ENCODE measurements at regions not wholly inside any gene's neighbourhood (a gene's known extent, or its start where the extent isn't known, plus 50 kb on each side); places are given as distances from the start of the nearest gene placed in this dataset.

DNA sequence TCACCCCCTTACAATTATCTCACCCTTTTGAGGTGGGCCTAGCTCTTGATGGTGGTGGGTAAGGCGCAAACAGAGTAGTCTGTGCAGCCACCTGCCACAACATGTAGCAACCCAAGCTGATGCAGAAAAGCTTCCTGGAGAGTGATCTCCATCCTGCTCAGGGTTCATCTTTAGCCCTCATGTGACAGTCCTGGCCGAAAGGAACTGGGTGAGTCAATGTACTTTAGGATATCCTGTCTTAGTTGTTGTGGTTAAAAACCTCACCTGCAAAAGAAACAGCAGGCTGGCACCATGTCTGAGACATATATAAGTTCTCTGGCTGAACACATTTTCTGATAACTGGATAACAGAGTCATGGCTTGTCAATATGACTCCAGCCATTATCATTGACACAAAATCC lies 183.5 kb upstream of the CPHXL start:
- in situ Hi-C loops (cut with MboI; ENCODE audit: low pct_ligation_motif_present in 1 of 4, low pct_unique_long_range_greater_than_20kb in 1 of 4, low sequenced_read_pairs in 3 of 4): no loop called here
- no peak for DNase-seq
- H3K36me3 ChIP-seq: no peaks in the 10 kb centered on the region
- no peaks in the 10 kb centered on the region for H3K9me3 ChIP-seq
- no peak overlapping the region for H3K27ac ChIP-seq
- intact Hi-C loops (cut with DNase I; ENCODE audit: low total_unique reads): no loop called here
- H3K27me3 ChIP-seq: no peaks in the 10 kb centered on the region
- H3K4me1 ChIP-seq: no peaks in the 10 kb centered on the region
- H3K4me3 ChIP-seq: no peak overlapping the region
- no peak for TF ChIP-seq POLR2A (IDR thresholded peaks at IDR 0.05)
- no peak for TF ChIP-seq POLR2AphosphoS5 (IDR thresholded peaks at IDR 0.05)
- no peak for TF ChIP-seq EP300 (IDR thresholded peaks at IDR 0.05; ENCODE audit: low read depth)
- 62 to 83% methylated on average over 1 to 2 of the region's 2 CpGs for WGBS, 2 donors (ENCODE audit: low coverage in 1 of 2)

GRCh38 chr16:75911896-75912295 lies 185.6 kb upstream of the CPHXL start:
- no peak overlapping the region for H3K27ac ChIP-seq
- whole genome bisulfite sequencing, 2 donors (ENCODE audit: low coverage in 1 of 2): 62 to 86% methylated on average over 3 of the region's 3 CpGs
- in situ Hi-C loops (cut with MboI; ENCODE audit: low pct_ligation_motif_present in 1 of 4, low pct_unique_long_range_greater_than_20kb in 1 of 4, low sequenced_read_pairs in 3 of 4): no loop called here

DNA sequence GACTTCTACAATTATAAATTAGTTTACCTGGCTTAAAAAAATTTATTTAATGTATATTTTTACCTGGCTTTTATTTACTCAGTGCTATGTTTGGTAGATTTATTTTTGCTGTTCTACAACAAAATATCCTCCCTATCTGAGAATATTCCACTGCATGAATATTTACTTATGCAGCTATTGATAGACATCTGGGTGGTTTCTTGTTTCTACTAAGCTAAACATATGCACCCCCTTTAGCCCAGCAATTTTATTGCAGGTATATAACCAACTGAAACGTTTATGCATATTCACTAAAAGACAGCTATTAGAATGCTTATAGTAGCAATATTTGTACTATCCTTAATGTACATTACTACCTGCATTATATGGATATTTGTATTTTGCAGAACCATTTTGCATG lies 187.7 kb upstream of the CPHXL start:
- 0 to 22% methylated on average over 1 of the region's 1 CpG for WGBS, 2 donors (ENCODE audit: low coverage in 1 of 2)
- H3K4me1 ChIP-seq: no peaks in the 10 kb centered on the region
- no peak for DNase-seq
- no peak overlapping the region for H3K27ac ChIP-seq
- no peaks in the 10 kb centered on the region for H3K27me3 ChIP-seq
- no peaks in the 10 kb centered on the region for H3K9me3 ChIP-seq
- H3K4me3 ChIP-seq: no peak overlapping the region
- in situ Hi-C loops (cut with MboI; ENCODE audit: low pct_ligation_motif_present in 1 of 4, low pct_unique_long_range_greater_than_20kb in 1 of 4, low sequenced_read_pairs in 3 of 4) (no loop called here), intact Hi-C loops (cut with DNase I; ENCODE audit: low total_unique reads) (no loop called here)
- TF ChIP-seq EP300 (IDR thresholded peaks at IDR 0.05; ENCODE audit: low read depth): no peak
- TF ChIP-seq CTCF (IDR thresholded peaks at IDR 0.05): no peak
- TF ChIP-seq POLR2A (IDR thresholded peaks at IDR 0.05): no peak
- no peak for TF ChIP-seq POLR2AphosphoS5 (IDR thresholded peaks at IDR 0.05)
- H3K36me3 ChIP-seq: no peaks in the 10 kb centered on the region

More at GRCh38 chr16:75911896-75912295, 185.6 kb upstream of the CPHXL start:
- H3K4me3 ChIP-seq: no peak overlapping the region
- no peak for DNase-seq
- H3K36me3 ChIP-seq: no peaks in the 10 kb centered on the region
- intact Hi-C loops (cut with DNase I; ENCODE audit: low total_unique reads): no loop called here
- no peaks in the 10 kb centered on the region for H3K9me3 ChIP-seq
- TF ChIP-seq EP300 (IDR thresholded peaks at IDR 0.05; ENCODE audit: low read depth) (no peak), CTCF (IDR thresholded peaks at IDR 0.05) (no peak), POLR2A (IDR thresholded peaks at IDR 0.05) (no peak), POLR2AphosphoS5 (IDR thresholded peaks at IDR 0.05) (no peak)
- H3K27me3 ChIP-seq: no peaks in the 10 kb centered on the region
- H3K4me1 ChIP-seq: no peaks in the 10 kb centered on the region

- DNase-seq: no peak
- H3K36me3 ChIP-seq: no peaks in the 10 kb centered on the region
- no peak overlapping the region for H3K27ac ChIP-seq
- WGBS, 2 donors (ENCODE audit: low coverage in 1 of 2): 92 to 94% methylated on average over 5 to 6 of the region's 6 CpGs
- H3K4me1 ChIP-seq: no peaks in the 10 kb centered on the region
- intact Hi-C loops (cut with DNase I; ENCODE audit: low total_unique reads): loop anchor here (5.0 kb wide), 1 partner anchor 1704 kb away; no protein-coding TSS in a partner anchor
- no peak overlapping the region for H3K4me3 ChIP-seq
- in situ Hi-C loops (cut with MboI; ENCODE audit: low pct_ligation_motif_present in 1 of 4, low pct_unique_long_range_greater_than_20kb in 1 of 4, low sequenced_read_pairs in 3 of 4): no loop called here
- TF ChIP-seq CTCF (IDR thresholded peaks at IDR 0.05) (no peak), POLR2AphosphoS5 (IDR thresholded peaks at IDR 0.05) (no peak), POLR2A (IDR thresholded peaks at IDR 0.05) (no peak), EP300 (IDR thresholded peaks at IDR 0.05; ENCODE audit: low read depth) (no peak)
- no peaks in the 10 kb centered on the region for H3K27me3 ChIP-seq
- H3K9me3 ChIP-seq: no peaks in the 10 kb centered on the region
Measured at GRCh38 chr16:75916451-75916850, 190.2 kb upstream of the CPHXL start.

DNA sequence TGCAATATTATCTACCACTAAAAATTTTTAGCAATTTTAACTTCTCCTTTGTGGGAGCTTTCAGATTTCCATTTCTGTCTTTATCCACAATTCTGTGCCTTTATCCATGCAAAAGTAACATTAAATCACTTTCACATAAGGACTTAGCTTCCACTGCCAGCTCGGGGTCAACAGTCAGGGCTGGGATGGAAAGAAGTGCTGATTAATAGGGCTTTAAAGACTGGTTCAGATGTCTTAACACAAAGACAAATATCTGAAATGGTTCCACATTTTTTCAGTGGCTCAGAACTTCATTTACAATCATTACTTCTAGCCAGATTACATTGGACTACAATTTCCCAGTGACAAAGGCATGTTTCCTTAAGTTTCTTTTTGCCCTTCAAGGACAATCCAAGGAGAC lies 191.8 kb upstream of the CPHXL start:
- no peak overlapping the region for H3K4me3 ChIP-seq
- no peaks in the 10 kb centered on the region for H3K36me3 ChIP-seq
- no peaks in the 10 kb centered on the region for H3K27me3 ChIP-seq
- H3K9me3 ChIP-seq: no peaks in the 10 kb centered on the region
- WGBS, 2 donors (ENCODE audit: low coverage in 1 of 2): 32 to 73% methylated on average over 1 of the region's 1 CpG
- no peak overlapping the region for H3K27ac ChIP-seq
- in situ Hi-C loops (cut with MboI; ENCODE audit: low pct_ligation_motif_present in 1 of 4, low pct_unique_long_range_greater_than_20kb in 1 of 4, low sequenced_read_pairs in 3 of 4): no loop called here
- TF ChIP-seq CTCF (IDR thresholded peaks at IDR 0.05) (no peak), POLR2A (IDR thresholded peaks at IDR 0.05) (no peak), EP300 (IDR thresholded peaks at IDR 0.05; ENCODE audit: low read depth) (no peak), POLR2AphosphoS5 (IDR thresholded peaks at IDR 0.05) (no peak)
- no peaks in the 10 kb centered on the region for H3K4me1 ChIP-seq
- intact Hi-C loops (cut with DNase I; ENCODE audit: low total_unique reads): loop anchor here (5.0 kb wide), 1 partner anchor 1706 kb away; no protein-coding TSS in a partner anchor
- DNase-seq: no peak
